GM18498 (cell line): ENCODE measurements at regions not wholly inside any gene's neighbourhood (a gene's known extent, or its start where the extent isn't known, plus 50 kb on each side); places are given as distances from the start of the nearest gene placed in this dataset.

ENCODE experiments used
- ATAC-seq: cut with Tn5 transposase; IDR thresholded peaks from one replicate; pipeline ENCODE4 v1.9.1; 2021; ENCODE audit warnings: mild to moderate bottlenecking, moderate library complexity; ENCODE audit not compliant: unreplicated experiment

GRCh38 chr16:51924744-51925143 is 622.2 kb downstream of the TOX3 start:
- ATAC-seq = no peak

GRCh38 chr16:51922476-51922875 is 624.5 kb downstream of the TOX3 start:
- no peak for ATAC-seq

DNA sequence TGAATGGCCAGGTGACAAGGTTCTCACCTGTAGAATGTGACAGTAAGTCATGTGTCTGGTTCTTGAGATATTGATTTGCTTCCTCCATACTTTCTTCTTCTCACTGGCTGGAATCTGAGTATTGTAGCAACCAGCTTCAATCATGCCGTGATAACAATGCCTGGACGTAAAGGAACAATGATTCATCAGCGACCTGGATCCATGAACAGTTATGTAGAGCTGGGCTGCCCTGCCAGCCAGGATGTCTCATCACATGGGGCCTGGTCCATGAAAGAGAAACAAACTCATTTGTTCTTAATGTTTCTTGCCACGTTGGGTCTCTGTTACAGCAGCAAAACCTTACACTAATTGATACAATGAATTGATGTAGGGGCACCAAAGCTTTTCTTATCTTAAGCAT is 627.2 kb downstream of the TOX3 start:
- no peak for ATAC-seq

- no peak for ATAC-seq
Measured at GRCh38 chr16:51916814-51917213, 630.1 kb downstream of the TOX3 start.

- ATAC-seq = no peak
Measured at GRCh38 chr16:51916231-51916630, 630.7 kb downstream of the TOX3 start.

- no peak for ATAC-seq
Measured at GRCh38 chr16:51907680-51908079, 639.3 kb downstream of the TOX3 start.

DNA sequence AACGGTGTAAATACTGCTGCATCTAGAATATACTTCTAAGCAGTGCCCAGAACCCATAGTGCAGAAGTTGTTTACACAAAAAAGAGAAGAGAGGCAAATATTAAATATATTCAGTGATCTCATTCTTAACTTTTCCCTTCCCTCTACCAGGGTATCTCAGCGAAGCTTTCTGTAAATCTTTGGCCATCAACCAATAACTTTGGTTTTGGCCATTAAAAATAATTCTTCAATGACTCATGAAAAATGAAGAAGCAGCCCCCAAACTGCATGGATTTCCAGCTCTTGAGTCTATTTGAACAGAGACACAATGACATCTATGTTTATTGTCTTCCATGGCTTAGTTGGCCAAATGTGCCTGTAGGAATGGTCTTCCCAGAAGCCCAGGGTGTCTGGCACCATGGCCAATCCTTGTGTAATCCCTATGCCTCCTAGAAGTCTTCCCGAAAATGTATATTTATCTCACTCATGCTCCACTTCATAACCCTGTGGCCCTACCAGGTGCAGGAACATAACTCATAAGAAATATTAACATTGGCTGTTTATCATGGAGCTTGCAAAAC is 646.6 kb downstream of the TOX3 start:
- ATAC-seq = no peak

- ATAC-seq = no peak
Measured at GRCh38 chr16:51898872-51899271, 648.1 kb downstream of the TOX3 start.

- ATAC-seq = no peak
Measured at GRCh38 chr16:51896013-51896412, 650.9 kb downstream of the TOX3 start.

- no peak for ATAC-seq
Measured at GRCh38 chr16:51892293-51893007, 654.5 kb downstream of the TOX3 start.

GRCh38 chr16:51888534-51888933 is 658.4 kb downstream of the TOX3 start:
- ATAC-seq = no peak

- ATAC-seq = no peak
Measured at GRCh38 chr16:51888016-51888415, 658.9 kb downstream of the TOX3 start.

DNA sequence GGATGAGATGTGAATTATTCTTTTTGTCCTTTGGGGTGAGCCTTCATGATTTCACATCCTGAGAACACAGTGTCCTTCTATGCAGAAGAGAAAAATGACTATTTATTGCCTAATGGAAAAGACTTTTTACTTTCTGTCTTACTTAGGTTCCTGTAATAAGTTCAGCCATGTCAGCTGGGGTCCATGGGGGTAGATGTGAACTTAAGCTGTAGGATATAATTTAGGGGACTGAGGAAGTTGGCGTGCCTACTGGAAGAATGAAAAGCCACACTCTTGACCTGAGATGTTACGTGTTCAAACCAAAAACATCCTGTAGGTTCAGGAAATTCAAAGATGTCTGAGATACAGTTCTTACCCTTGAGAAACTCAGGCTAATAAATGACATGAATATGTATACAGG is 660.5 kb downstream of the TOX3 start:
- no peak for ATAC-seq

GRCh38 chr16:51884773-51885172 is 662.2 kb downstream of the TOX3 start:
- ATAC-seq = no peak

GRCh38 chr16:51881731-51882130 is 665.2 kb downstream of the TOX3 start:
- ATAC-seq = no peak

- ATAC-seq = no peak
Measured at GRCh38 chr16:51880776-51881175, 666.2 kb downstream of the TOX3 start.

GRCh38 chr16:51877686-51878085 is 669.3 kb downstream of the TOX3 start:
- no peak for ATAC-seq

- ATAC-seq = no peak
Measured at GRCh38 chr16:51876934-51877333, 670.0 kb downstream of the TOX3 start.

DNA sequence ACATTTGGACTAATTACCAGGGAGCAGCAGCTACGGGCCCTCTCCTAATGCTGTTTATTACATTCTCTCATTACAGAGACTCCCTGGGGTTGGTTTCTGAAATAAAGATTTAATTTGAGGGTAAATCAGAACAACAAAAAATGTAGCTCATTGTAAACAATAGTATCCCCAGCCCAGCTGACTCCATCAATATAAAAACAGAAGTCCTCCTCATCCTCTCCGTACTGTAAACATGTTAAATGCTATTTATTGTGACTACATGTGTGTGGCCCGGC is 670.4 kb downstream of the TOX3 start:
- ATAC-seq = no peak

DNA sequence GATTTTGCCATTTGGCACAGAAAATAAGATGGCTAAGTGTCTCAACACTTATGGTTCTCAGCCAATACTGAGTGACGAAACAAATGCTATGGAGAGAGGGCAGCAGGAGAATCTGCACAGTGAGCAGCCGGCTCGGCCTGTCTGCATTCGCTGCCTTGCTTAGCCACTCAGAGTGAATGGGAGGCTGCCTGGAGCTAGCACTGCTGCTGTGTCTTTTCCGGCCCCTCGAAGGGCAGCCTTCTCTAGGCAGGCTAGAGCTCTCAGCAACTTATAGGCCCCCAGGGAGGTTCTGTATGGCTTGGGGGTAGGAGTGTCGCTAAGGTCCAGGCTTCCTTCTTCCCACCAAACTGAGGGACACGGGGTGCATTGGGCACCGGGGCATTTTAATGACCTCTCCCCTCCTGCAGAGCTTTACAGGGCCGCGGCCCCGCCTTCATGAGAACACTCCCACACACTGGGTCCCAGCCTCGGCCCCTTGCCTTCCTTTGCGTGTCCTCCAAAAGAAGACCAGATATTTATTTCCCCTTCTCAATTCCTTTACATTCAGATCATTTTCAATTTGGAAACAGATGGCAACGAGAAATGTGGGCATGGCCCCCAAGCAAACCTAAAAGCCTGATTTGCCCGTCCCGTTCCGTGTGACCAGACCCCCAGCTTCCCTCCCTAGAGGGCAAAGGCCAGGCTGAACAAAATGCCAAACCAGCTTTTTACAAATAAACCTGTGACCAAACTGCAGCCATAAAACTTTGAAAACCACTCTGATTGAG is 670.9 kb downstream of the TOX3 start:
- ATAC-seq = no peak

DNA sequence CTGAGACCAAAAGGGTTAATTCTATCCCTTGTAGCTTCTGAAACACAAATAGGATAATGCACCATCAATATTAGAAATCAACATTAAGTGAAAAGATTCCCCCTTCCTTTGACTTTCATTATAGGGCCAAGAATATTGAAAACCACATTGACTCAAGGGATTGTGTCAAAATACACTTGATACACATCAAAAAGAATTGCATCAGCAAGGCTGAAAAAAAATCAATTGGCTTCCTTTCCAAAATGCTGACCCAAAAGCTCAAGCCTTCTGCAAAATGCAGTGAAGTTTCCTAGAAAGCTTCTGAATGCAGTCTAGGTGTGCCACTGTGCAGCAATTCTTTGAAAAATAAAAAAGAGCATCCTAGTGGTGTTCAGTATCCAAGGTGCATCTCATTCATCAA is 674.4 kb downstream of the TOX3 start:
- ATAC-seq = no peak

- ATAC-seq = no peak
Measured at GRCh38 chr16:51870296-51870854, 676.6 kb downstream of the TOX3 start.
